ENCODE measurements at regions not wholly inside any gene's neighbourhood (a gene's known extent, or its start where the extent isn't known, plus 50 kb on each side); places are given as distances from the start of the nearest gene placed in this dataset.
A peak's percentile ranks its signal among the peaks of the same experiment; 100 is the strongest.

DNA sequence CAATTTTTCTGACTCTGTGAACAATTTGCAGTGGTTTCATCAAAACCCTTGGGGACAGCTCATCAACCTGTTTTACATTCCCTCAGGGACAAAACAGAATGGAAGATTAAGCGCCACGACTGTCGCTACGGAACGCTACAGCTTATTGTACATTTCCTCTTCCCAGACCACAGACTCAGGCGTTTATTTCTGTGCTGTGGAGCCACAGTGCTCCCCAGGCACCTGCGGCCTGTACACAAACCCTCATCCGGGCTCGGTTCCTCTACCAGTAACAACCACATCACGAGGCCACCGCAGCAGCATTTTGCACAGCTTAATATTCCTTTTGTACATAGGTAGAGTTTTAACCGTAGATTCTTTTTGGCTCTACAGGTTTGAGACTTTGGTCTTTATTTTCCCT lies 397.4 kb upstream of the OR4E1 start:
- peak overlapping the region; percentile 94 to 98 for H3K27ac ChIP-seq (ENCODE audit: low read depth in 1 of 2, low read length in 1 of 2)
- peak in 7 of 9 donors; percentile 75 to 95 (median 86) for DNase-seq (ENCODE audit: low read depth in 6 of 9, low spot score in 9 of 9)
- peaks cover 0 to 5% of the 10 kb centered on the region in 2 donors for H3K36me3 ChIP-seq (ENCODE audit: control insufficient read depth in 2 of 2, insufficient read depth in 2 of 2, low read length in 1 of 2)
- H3K9me3 ChIP-seq (ENCODE audit: control insufficient read depth in 2 of 2, insufficient read depth in 1 of 2, low read length in 1 of 2) = peaks cover 0 to 6% of the 10 kb centered on the region in 2 donors
- H3K4me1 ChIP-seq (ENCODE audit: control insufficient read depth in 2 of 2, insufficient read depth in 2 of 2, low read length in 2 of 2) = peaks cover 3 to 36% of the 10 kb centered on the region in 2 donors
- WGBS = 3% methylated on average over 12 of the region's 12 CpGs
- H3K4me3 ChIP-seq (ENCODE audit: low read length in 2 of 2) = peak overlapping the region; percentile 67 to 70
- no peaks in the 10 kb centered on the region for H3K27me3 ChIP-seq (ENCODE audit: control insufficient read depth in 2 of 2, insufficient read depth in 1 of 2, low read length in 1 of 2)

DNA sequence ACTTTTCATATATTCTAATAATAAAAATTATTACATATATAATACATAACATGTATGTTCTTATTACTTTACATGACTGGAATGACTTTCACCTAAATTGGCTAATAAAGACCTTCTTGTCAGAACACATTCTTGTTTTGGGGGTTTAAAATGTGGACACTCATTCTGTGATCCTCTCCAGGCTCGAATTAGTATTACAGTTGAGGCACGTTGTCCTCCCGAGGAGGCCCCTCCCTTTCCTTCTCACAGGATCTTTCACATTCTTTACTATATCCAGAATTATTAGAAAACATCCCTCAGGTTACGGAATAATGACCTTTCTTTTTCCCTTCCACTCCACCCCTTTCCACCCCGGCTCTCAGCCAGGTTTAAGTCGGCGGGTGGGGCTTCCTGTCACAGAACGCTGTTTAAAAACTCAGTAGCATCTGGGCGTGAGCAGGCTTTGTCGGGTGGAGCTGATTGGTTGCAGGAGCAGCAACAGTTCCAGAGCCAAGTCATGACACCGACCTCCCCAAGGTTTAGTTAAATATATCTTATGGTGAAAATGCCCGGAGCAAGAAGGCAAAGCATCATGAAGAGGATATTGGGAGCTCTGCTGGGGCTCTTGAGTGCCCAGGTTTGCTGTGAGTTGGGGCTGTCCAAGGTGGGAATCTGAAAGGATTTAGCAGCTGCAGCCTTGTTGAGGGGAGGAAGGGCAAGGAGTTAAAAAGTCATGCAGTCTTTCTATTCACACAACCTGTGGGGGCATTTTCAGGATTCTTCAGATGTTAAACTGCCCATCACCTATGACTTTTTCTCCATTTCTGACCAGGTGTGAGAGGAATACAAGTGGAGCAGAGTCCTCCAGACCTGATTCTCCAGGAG lies 396.7 kb upstream of the OR4E1 start:
- Histone ChIP-seq H3K27me3 (ENCODE audit: control insufficient read depth in 2 of 2, insufficient read depth in 1 of 2, low read length in 1 of 2) (no peaks in the 10 kb centered on the region), H3K4me3 (ENCODE audit: low read length in 2 of 2) (peak overlapping the region; percentile 67 to 70), H3K27ac (ENCODE audit: low read depth in 1 of 2, low read length in 1 of 2) (peak overlapping the region; percentile 94 to 98), H3K36me3 (ENCODE audit: control insufficient read depth in 2 of 2, insufficient read depth in 2 of 2, low read length in 1 of 2) (peaks cover 0 to 5% of the 10 kb centered on the region in 2 donors), H3K4me1 (ENCODE audit: control insufficient read depth in 2 of 2, insufficient read depth in 2 of 2, low read length in 2 of 2) (peaks cover 8 to 42% of the 10 kb centered on the region in 2 donors), H3K9me3 (ENCODE audit: control insufficient read depth in 2 of 2, insufficient read depth in 1 of 2, low read length in 1 of 2) (peaks cover 0 to 3% of the 10 kb centered on the region in 2 donors)
- DNase-seq (ENCODE audit: low read depth in 6 of 9, low spot score in 9 of 9) = peak in 8 of 9 donors; percentile 69 to 94 (median 82)
- WGBS = 2% methylated on average over 12 of the region's 12 CpGs

DNA sequence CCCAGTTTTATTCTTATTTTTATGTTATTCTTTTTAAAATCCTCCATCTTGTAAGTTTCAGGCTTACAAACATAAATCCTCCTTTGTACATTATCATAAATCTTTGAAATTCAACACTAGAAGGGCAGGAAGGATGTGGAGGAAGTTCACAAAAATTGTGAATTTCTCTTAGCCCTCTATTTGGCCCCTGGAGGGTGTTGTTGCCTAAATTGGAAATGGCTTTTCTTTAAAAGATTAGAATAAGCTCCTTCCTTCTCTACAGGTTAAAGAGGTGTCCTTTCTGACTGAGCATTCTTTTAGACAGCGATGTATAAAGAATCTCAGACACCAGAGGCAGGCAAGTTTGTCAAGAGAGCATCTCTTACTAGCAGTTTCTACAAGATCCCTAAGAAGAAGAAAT lies 391.7 kb upstream of the OR4E1 start:
- WGBS = 21% methylated on average over 1 of the region's 1 CpG
- peak in 1 of 9 donors; percentile 63 for DNase-seq (ENCODE audit: low read depth in 6 of 9, low spot score in 9 of 9)
- H3K27me3 ChIP-seq (ENCODE audit: control insufficient read depth in 2 of 2, insufficient read depth in 1 of 2, low read length in 1 of 2) = no peaks in the 10 kb centered on the region
- no peak overlapping the region for H3K4me3 ChIP-seq (ENCODE audit: low read length in 2 of 2)
- H3K4me1 ChIP-seq (ENCODE audit: control insufficient read depth in 2 of 2, insufficient read depth in 2 of 2, low read length in 2 of 2) = peaks cover 8 to 26% of the 10 kb centered on the region in 2 donors
- H3K36me3 ChIP-seq (ENCODE audit: control insufficient read depth in 2 of 2, insufficient read depth in 2 of 2, low read length in 1 of 2) = no peaks in the 10 kb centered on the region
- H3K9me3 ChIP-seq (ENCODE audit: control insufficient read depth in 2 of 2, insufficient read depth in 1 of 2, low read length in 1 of 2) = no peaks in the 10 kb centered on the region
- H3K27ac ChIP-seq (ENCODE audit: low read depth in 1 of 2, low read length in 1 of 2) = peak overlapping the region in 1 of 2 donors; percentile 29

DNA sequence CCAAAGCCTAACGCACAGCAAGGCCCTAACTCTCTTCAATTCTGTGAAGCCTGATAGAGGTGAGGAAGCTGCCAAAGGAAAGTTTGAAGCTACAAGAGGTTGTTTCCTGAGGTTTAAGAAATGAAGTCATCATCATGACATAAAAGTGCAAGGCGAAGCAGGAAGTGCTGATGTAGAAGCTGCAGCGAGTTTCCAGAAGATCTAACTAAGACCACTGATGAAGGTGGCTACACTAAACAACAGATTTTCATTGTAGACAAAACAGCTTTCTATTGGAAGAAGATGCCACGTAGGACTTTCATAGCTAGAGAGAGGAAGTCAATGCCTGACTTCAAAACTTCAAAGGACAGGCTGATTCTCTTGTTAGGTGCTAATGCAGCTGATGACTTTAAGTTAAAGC lies 385.6 kb upstream of the OR4E1 start:
- no peak for DNase-seq (ENCODE audit: low read depth in 6 of 9, low spot score in 9 of 9)
- Histone ChIP-seq H3K4me3 (ENCODE audit: low read length in 2 of 2) (no peak overlapping the region), H3K27ac (ENCODE audit: low read depth in 1 of 2, low read length in 1 of 2) (no peak overlapping the region), H3K36me3 (ENCODE audit: control insufficient read depth in 2 of 2, insufficient read depth in 2 of 2, low read length in 1 of 2) (no peaks in the 10 kb centered on the region), H3K4me1 (ENCODE audit: control insufficient read depth in 2 of 2, insufficient read depth in 2 of 2, low read length in 2 of 2) (no peaks in the 10 kb centered on the region), H3K9me3 (ENCODE audit: control insufficient read depth in 2 of 2, insufficient read depth in 1 of 2, low read length in 1 of 2) (no peaks in the 10 kb centered on the region), H3K27me3 (ENCODE audit: control insufficient read depth in 2 of 2, insufficient read depth in 1 of 2, low read length in 1 of 2) (no peaks in the 10 kb centered on the region)
- 85% methylated on average over 4 of the region's 4 CpGs for WGBS

DNA sequence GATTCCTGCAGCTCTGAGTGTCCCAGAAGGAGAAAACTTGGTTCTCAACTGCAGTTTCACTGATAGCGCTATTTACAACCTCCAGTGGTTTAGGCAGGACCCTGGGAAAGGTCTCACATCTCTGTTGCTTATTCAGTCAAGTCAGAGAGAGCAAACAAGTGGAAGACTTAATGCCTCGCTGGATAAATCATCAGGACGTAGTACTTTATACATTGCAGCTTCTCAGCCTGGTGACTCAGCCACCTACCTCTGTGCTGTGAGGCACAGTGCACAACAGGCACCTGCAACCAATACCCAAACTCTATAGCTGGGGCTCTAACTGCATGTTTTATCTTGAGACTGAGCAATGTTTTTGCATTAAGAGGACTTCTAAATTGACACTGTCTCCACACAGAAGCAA lies 379.2 kb upstream of the OR4E1 start:
- peaks cover 10 to 34% of the 10 kb centered on the region in 2 donors for H3K4me1 ChIP-seq (ENCODE audit: control insufficient read depth in 2 of 2, insufficient read depth in 2 of 2, low read length in 2 of 2)
- H3K27me3 ChIP-seq (ENCODE audit: control insufficient read depth in 2 of 2, insufficient read depth in 1 of 2, low read length in 1 of 2) = no peaks in the 10 kb centered on the region
- WGBS = 45% methylated on average over 3 of the region's 3 CpGs
- peak in 5 of 9 donors; percentile 50 to 81 (median 60) for DNase-seq (ENCODE audit: low read depth in 6 of 9, low spot score in 9 of 9)
- peak overlapping the region; percentile 90 to 92 for H3K27ac ChIP-seq (ENCODE audit: low read depth in 1 of 2, low read length in 1 of 2)
- H3K36me3 ChIP-seq (ENCODE audit: control insufficient read depth in 2 of 2, insufficient read depth in 2 of 2, low read length in 1 of 2) = no peaks in the 10 kb centered on the region
- H3K4me3 ChIP-seq (ENCODE audit: low read length in 2 of 2) = peak overlapping the region; percentile 32 to 40
- no peaks in the 10 kb centered on the region for H3K9me3 ChIP-seq (ENCODE audit: control insufficient read depth in 2 of 2, insufficient read depth in 1 of 2, low read length in 1 of 2)

DNA sequence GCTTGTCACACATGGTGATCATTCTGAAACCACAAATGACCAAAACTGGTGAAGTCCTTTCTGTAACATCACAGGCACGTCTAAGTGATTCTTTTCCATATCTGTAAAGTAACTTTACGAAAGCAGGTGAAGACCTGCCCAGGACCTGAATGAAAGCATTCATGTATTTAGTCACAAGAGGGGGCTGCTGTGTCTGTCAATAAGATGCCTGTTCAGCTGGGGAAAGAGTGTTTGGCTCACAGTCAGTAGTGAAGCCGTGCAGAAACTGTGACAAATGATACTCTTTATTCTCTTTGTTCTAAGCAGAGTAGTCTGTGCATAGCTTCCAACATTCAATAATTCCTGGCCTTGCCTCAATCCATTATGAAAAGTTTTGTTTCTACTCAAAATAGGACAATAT lies 373.5 kb upstream of the OR4E1 start:
- Histone ChIP-seq H3K36me3 (ENCODE audit: control insufficient read depth in 2 of 2, insufficient read depth in 2 of 2, low read length in 1 of 2) (no peaks in the 10 kb centered on the region), H3K9me3 (ENCODE audit: control insufficient read depth in 2 of 2, insufficient read depth in 1 of 2, low read length in 1 of 2) (no peaks in the 10 kb centered on the region), H3K4me3 (ENCODE audit: low read length in 2 of 2) (no peak overlapping the region), H3K4me1 (ENCODE audit: control insufficient read depth in 2 of 2, insufficient read depth in 2 of 2, low read length in 2 of 2) (peaks cover 15 to 35% of the 10 kb centered on the region in 2 donors), H3K27me3 (ENCODE audit: control insufficient read depth in 2 of 2, insufficient read depth in 1 of 2, low read length in 1 of 2) (no peaks in the 10 kb centered on the region), H3K27ac (ENCODE audit: low read depth in 1 of 2, low read length in 1 of 2) (peak overlapping the region; percentile 37 to 82)
- DNase-seq (ENCODE audit: low read depth in 6 of 9, low spot score in 9 of 9) = peak in 7 of 9 donors; percentile 59 to 94 (median 81)
- 9% methylated on average over 3 of the region's 3 CpGs for WGBS

DNA sequence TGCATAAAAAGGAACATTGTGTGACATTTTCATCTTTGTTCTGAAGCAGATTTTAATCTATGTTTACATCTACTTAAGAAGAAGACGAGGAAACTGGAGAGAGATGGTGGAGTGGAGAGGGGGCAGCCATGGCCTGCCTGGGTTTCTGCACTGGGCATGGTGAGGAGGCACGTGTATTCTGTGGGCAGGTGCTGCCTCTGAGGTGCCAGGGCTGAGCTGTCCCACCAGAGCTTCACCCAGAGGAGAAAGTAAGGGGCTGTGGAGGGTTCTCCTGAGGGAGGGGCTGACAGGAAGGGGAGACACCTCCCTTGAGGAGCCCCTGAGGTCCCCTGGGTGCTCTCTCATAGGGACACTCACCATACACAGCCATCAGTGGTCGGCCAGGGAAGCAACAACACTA lies 372.4 kb upstream of the OR4E1 start:
- peaks cover 17 to 33% of the 10 kb centered on the region in 2 donors for H3K4me1 ChIP-seq (ENCODE audit: control insufficient read depth in 2 of 2, insufficient read depth in 2 of 2, low read length in 2 of 2)
- H3K27ac ChIP-seq (ENCODE audit: low read depth in 1 of 2, low read length in 1 of 2) = peak overlapping the region; percentile 51 to 55
- no peaks in the 10 kb centered on the region for H3K9me3 ChIP-seq (ENCODE audit: control insufficient read depth in 2 of 2, insufficient read depth in 1 of 2, low read length in 1 of 2)
- WGBS = 51% methylated on average over 3 of the region's 3 CpGs
- H3K27me3 ChIP-seq (ENCODE audit: control insufficient read depth in 2 of 2, insufficient read depth in 1 of 2, low read length in 1 of 2) = no peaks in the 10 kb centered on the region
- no peak for DNase-seq (ENCODE audit: low read depth in 6 of 9, low spot score in 9 of 9)
- no peak overlapping the region for H3K4me3 ChIP-seq (ENCODE audit: low read length in 2 of 2)
- no peaks in the 10 kb centered on the region for H3K36me3 ChIP-seq (ENCODE audit: control insufficient read depth in 2 of 2, insufficient read depth in 2 of 2, low read length in 1 of 2)

DNA sequence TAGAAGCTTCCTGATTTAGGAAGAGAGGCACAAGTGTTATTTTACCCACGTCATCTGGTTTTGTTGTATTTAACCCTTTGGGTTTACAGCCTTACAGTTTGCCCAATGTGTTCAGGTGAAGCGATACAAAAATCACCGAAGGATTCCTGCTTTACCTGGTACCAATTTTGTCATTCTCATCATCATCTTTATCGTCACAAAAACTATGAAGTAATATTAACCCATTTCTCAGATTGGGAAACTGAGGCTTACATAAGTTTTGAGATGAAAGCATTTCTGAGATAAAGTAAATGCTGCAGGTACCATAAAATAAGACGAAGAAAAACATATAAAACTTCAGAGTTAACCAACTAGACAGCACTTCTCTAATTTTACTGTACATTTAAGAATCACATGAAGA lies 370.6 kb upstream of the OR4E1 start:
- Histone ChIP-seq H3K27ac (ENCODE audit: low read depth in 1 of 2, low read length in 1 of 2) (no peak overlapping the region), H3K4me1 (ENCODE audit: control insufficient read depth in 2 of 2, insufficient read depth in 2 of 2, low read length in 2 of 2) (peaks cover 23 to 41% of the 10 kb centered on the region in 2 donors), H3K36me3 (ENCODE audit: control insufficient read depth in 2 of 2, insufficient read depth in 2 of 2, low read length in 1 of 2) (no peaks in the 10 kb centered on the region), H3K4me3 (ENCODE audit: low read length in 2 of 2) (no peak overlapping the region), H3K27me3 (ENCODE audit: control insufficient read depth in 2 of 2, insufficient read depth in 1 of 2, low read length in 1 of 2) (no peaks in the 10 kb centered on the region), H3K9me3 (ENCODE audit: control insufficient read depth in 2 of 2, insufficient read depth in 1 of 2, low read length in 1 of 2) (no peaks in the 10 kb centered on the region)
- DNase-seq (ENCODE audit: low read depth in 6 of 9, low spot score in 9 of 9) = no peak
- WGBS = 88% methylated on average over 5 of the region's 5 CpGs

DNA sequence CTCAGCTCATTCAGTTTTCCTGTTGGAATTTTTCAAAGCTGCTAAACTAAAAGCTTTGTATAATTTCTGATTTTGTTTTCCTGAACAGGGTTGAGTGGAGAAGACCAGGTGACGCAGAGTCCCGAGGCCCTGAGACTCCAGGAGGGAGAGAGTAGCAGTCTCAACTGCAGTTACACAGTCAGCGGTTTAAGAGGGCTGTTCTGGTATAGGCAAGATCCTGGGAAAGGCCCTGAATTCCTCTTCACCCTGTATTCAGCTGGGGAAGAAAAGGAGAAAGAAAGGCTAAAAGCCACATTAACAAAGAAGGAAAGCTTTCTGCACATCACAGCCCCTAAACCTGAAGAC lies 367.1 kb upstream of the OR4E1 start:
- H3K9me3 ChIP-seq (ENCODE audit: control insufficient read depth in 2 of 2, insufficient read depth in 1 of 2, low read length in 1 of 2) = no peaks in the 10 kb centered on the region
- peaks cover 9 to 19% of the 10 kb centered on the region in 2 donors for H3K4me1 ChIP-seq (ENCODE audit: control insufficient read depth in 2 of 2, insufficient read depth in 2 of 2, low read length in 2 of 2)
- no peaks in the 10 kb centered on the region for H3K36me3 ChIP-seq (ENCODE audit: control insufficient read depth in 2 of 2, insufficient read depth in 2 of 2, low read length in 1 of 2)
- H3K27ac ChIP-seq (ENCODE audit: low read depth in 1 of 2, low read length in 1 of 2) = peak overlapping the region in 1 of 2 donors; percentile 72
- H3K4me3 ChIP-seq (ENCODE audit: low read length in 2 of 2) = peak overlapping the region; percentile 14 to 29
- DNase-seq (ENCODE audit: low read depth in 6 of 9, low spot score in 9 of 9) = no peak
- no peaks in the 10 kb centered on the region for H3K27me3 ChIP-seq (ENCODE audit: control insufficient read depth in 2 of 2, insufficient read depth in 1 of 2, low read length in 1 of 2)
- WGBS = 94% methylated on average over 3 of the region's 3 CpGs

All from thymus (tissue), 11 donors.